A549 (cell line): ENCODE measurements at regions not wholly inside any gene's neighbourhood (a gene's known extent, or its start where the extent isn't known, plus 50 kb on each side); places are given as distances from the start of the nearest gene placed in this dataset.

Experiments used
- ATAC-seq, 2 experiments: fragments of 200-7000 bp in 1 of 2; fragments of >200 bp in 1 of 2; cut with Nextera tagmentation in 1 of 2; cut with Tn5 transposase in 1 of 2; 3 replicates each; pipeline versions ENCODE4 v1.8.0 to v1.9.1; 2018 to 2020; ENCODE audit warnings: mild to moderate bottlenecking in 1 of 2, moderate library complexity in 1 of 2
- CTCF ChIA-PET: fragments of 300-600 bp; sonication (Branson Sonifier 250); formaldehyde crosslinking; extraction: SDS; loops from one replicate; lab custom pipeline; 2021; ENCODE audit warnings: antibody characterized with exemption, inconsistent platforms; lab: Yijun Ruan, JAX
- POLR2A ChIA-PET: fragments of 350-600 bp; formaldehyde crosslinking; extraction: SDS; loops from one replicate; lab custom pipeline; 2021; ENCODE audit warnings: antibody characterized with exemption, inconsistent platforms; lab: Yijun Ruan, JAX
- DNase-seq, 2 experiments: peaks; one replicate each; pipeline versions ENCODE4 v3.0.0 to v3.0.0-alpha.2; 2011 to 2016; ENCODE audit warnings: low read depth in 1 of 2, low spot score in 1 of 2
- FAIRE-seq: peaks from 2 replicates; lab custom pipeline; 2011; peaks lifted over from hg19 to GRCh38; lab: Jason Lieb, UNC
- H3K27ac ChIP-seq, 2 experiments: fragments of >200 bp; sonication (Bioruptor Twin); formaldehyde crosslinking; 3 replicates each; pipeline ENCODE4 v1.5.1; 2016 to 2017
- H3K4me1 ChIP-seq: fragments of >200 bp; sonication (Bioruptor Twin); formaldehyde crosslinking; 3 replicates; pipeline ENCODE4 v1.6.1; 2016
- H3K4me2 ChIP-seq: fragments of >200 bp; sonication (Bioruptor Twin); formaldehyde crosslinking; 3 replicates; pipeline ENCODE4 v1.6.1; 2016
- H3K4me3 ChIP-seq: fragments of >200 bp; sonication (Bioruptor Twin); formaldehyde crosslinking; 3 replicates; pipeline ENCODE4 v1.5.1; 2016
- H3K9me3 ChIP-seq: fragments of >200 bp; sonication (Bioruptor Twin); formaldehyde crosslinking; 3 replicates; pipeline ENCODE4 v1.6.1; 2016
- CBX2 ChIP-seq: fragments of 200-600 bp; sonication (generic); IDR thresholded peaks from 2 replicates; pipeline ENCODE4 v1.6.1; 2016; ENCODE audit warnings: low read depth, mild to moderate bottlenecking, borderline replicate concordance
- EHMT2 ChIP-seq: fragments of 200-600 bp; sonication (generic); IDR thresholded peaks from 2 replicates; pipeline ENCODE4 v1.6.1; 2016; ENCODE audit warnings: antibody characterized with exemption, low read depth, mild to moderate bottlenecking, moderate library complexity
- EP300 ChIP-seq, 2 experiments: fragments of >200 bp; sonication (Bioruptor Twin); formaldehyde crosslinking; IDR thresholded peaks; 2 replicates in 1 of 2; 3 replicates in 1 of 2; pipeline ENCODE4 v1.6.1; 2016 to 2017
- FOSB ChIP-seq: fragments of 250-450 bp; sonication (Bioruptor Pico); IDR thresholded peaks from 2 replicates; pipeline ENCODE4 v1.5.0; 2020; ENCODE audit warnings: mild to moderate bottlenecking, moderate library complexity
- FOXS1 ChIP-seq: fragments of 250-450 bp; sonication (Bioruptor Pico); IDR thresholded peaks from 2 replicates; pipeline ENCODE4 v1.5.0; 2020; ENCODE audit warnings: mild to moderate bottlenecking, moderate library complexity
- GATA3 ChIP-seq: IDR thresholded peaks from 2 replicates; pipeline ENCODE4 v1.6.1; 2012; ENCODE audit warnings: borderline replicate concordance
- HDAC2 ChIP-seq: fragments of 200-600 bp; sonication (generic); IDR thresholded peaks from 2 replicates; pipeline ENCODE4 v1.6.1; 2016
- HOXA7 ChIP-seq: fragments of 250-450 bp; sonication (Bioruptor Pico); IDR thresholded peaks from 2 replicates; pipeline ENCODE4 v1.5.0; 2020; ENCODE audit warnings: mild to moderate bottlenecking, moderate library complexity
- JUNB ChIP-seq: fragments of >200 bp; sonication (Bioruptor Twin); formaldehyde crosslinking; IDR thresholded peaks from 2 replicates; pipeline ENCODE4 v1.6.1; 2016
- KDM1A ChIP-seq: fragments of 200-600 bp; sonication (generic); IDR thresholded peaks from 2 replicates; pipeline ENCODE4 v1.6.1; 2016; ENCODE audit warnings: low read depth, mild to moderate bottlenecking
- KDM5A ChIP-seq: fragments of 200-600 bp; sonication (generic); IDR thresholded peaks from 2 replicates; pipeline ENCODE4 v1.6.1; 2016; ENCODE audit warnings: antibody characterized with exemption, mild to moderate bottlenecking
- MYC ChIP-seq: IDR thresholded peaks from 2 replicates; pipeline ENCODE4 v1.6.1; 2012; ENCODE audit warnings: mild to moderate bottlenecking, inconsistent platforms, low read length, improper control_type of control experiment, borderline replicate concordance
- NPAS2 ChIP-seq: fragments of 250-450 bp; sonication (Bioruptor Pico); IDR thresholded peaks from 2 replicates; pipeline ENCODE4 v1.8.0; 2022; ENCODE audit warnings: mild to moderate bottlenecking, moderate library complexity, borderline replicate concordance
- NR3C1 ChIP-seq: fragments of >200 bp; sonication (Bioruptor Twin); formaldehyde crosslinking; IDR thresholded peaks from 3 replicates; pipeline ENCODE4 v1.6.1; 2017
- RAD21 ChIP-seq, 2 experiments: fragments of >200 bp in 1 of 2; sonication (Bioruptor Twin) in 1 of 2; formaldehyde crosslinking in 1 of 2; IDR thresholded peaks in 1 of 2; conservative IDR thresholded peaks in 1 of 2; 2 replicates in 1 of 2; 3 replicates in 1 of 2; pipeline ENCODE4 v1.6.1; 2012 to 2018; ENCODE audit warnings: inconsistent platforms in 1 of 2
- RARB ChIP-seq: fragments of 250-450 bp; sonication (Bioruptor Pico); IDR thresholded peaks from 2 replicates; pipeline ENCODE4 v1.8.0; 2021; ENCODE audit warnings: mild to moderate bottlenecking, moderate library complexity
- RCOR1 ChIP-seq: fragments of 150-350 bp; IDR thresholded peaks from 2 replicates; pipeline ENCODE4 v1.6.1; 2014; ENCODE audit warnings: antibody characterized with exemption, low read length, low read depth
- RNF2 ChIP-seq: fragments of 200-600 bp; sonication (generic); IDR thresholded peaks from 2 replicates; pipeline ENCODE4 v1.6.1; 2016; ENCODE audit warnings: low read depth, mild to moderate bottlenecking, antibody characterized with exemption, moderate library complexity, borderline replicate concordance
- TP53 ChIP-seq: fragments of 250-450 bp; sonication (Bioruptor Pico); IDR thresholded peaks from 2 replicates; pipeline ENCODE4 v1.5.0; 2021; ENCODE audit warnings: mild to moderate bottlenecking, moderate library complexity
- ZNF302 ChIP-seq: fragments of 250-450 bp; sonication (Bioruptor Pico); IDR thresholded peaks from 2 replicates; pipeline ENCODE4 v1.9.0; 2021; ENCODE audit warnings: inconsistent platforms, mild to moderate bottlenecking, moderate library complexity
- WGBS: methylation state at CpG from one replicate; pipeline ENCODE4 v1.1.6; 2017; ENCODE audit errors: missing lambda C conversion rate; 5-methylcytosine and 5-hydroxymethylcytosine counted together
- TF ChIP-seq, protein P1 (sequence below): fragments of >200 bp; sonication (Bioruptor Twin); formaldehyde crosslinking; IDR thresholded peaks from 2 replicates; pipeline ENCODE4 v1.6.1; 2016
- TF ChIP-seq, protein P2 (sequence below): IDR thresholded peaks from 2 replicates; pipeline ENCODE4 v1.6.1; 2012
- TF ChIP-seq, protein P3 (sequence below): IDR thresholded peaks from 2 replicates; pipeline ENCODE4 v1.6.1; 2012; ENCODE audit warnings: low read depth, borderline replicate concordance
- TF ChIP-seq, protein P4 (sequence below): fragments of 250-450 bp; sonication (Bioruptor Pico); IDR thresholded peaks from 2 replicates; pipeline ENCODE4 v1.5.0; 2021; ENCODE audit warnings: mild to moderate bottlenecking, moderate library complexity, borderline replicate concordance
- TF ChIP-seq, protein P5 (sequence below): fragments of >200 bp; sonication (Bioruptor Twin); formaldehyde crosslinking; IDR thresholded peaks from 3 replicates; pipeline ENCODE4 v1.6.1; 2016

DNA sequence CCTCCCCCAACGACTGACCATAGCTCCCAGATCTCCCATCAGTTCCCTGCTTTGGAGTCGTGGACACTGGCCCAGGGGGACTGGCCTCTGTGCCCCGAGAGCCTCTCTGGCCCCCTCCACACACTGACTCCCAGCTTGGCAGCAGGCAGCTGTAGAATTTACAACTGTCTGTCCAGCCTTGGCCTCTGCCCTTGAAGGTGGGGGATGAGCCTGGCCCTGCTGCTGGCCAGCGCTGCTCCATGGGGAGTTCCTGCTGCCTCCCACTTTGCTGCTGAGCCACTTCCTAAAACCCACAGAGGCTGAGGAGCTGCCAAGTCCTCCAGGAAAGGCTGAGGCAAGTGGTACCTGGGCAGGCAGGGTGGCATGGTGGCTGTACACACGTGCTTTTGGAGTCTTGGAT is 147.1 kb downstream of the WDR11 start (continued):
- TF ChIP-seq, protein P1, sequence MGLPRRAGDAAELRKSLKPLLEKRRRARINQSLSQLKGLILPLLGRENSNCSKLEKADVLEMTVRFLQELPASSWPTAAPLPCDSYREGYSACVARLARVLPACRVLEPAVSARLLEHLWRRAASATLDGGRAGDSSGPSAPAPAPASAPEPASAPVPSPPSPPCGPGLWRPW, result no peak
- TF ChIP-seq, protein P2, sequence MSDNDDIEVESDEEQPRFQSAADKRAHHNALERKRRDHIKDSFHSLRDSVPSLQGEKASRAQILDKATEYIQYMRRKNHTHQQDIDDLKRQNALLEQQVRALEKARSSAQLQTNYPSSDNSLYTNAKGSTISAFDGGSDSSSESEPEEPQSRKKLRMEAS, result no peak

DNA sequence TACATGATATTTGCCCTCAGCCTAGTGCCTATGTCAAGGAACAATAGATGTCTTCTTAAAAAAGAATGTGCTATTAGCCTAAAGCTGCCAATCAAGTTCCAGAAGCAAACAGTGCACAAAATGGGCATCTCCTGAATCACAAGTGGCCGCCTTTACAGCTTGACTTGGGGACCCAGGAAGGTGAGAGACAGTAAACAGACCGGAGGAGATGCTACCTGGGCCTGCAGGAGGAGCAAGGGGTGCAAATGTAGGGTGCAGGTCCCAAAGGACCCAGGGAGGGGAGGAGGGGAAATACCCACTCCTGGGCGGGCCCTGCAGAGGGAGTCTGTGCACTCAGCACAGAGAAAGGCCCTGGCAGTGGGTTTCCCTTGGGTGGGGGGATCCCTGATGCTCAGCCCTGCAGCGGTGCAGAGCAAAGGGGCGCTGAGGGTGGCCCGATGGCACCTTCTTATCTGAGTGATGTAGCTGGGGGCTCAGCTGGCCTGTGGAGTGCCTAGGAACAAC is 147.7 kb downstream of the WDR11 start:
- FAIRE-seq (no peak), ATAC-seq (no peak), DNase-seq (no peak)
- POLR2A ChIA-PET, result no interaction called here
- H3K9me3 ChIP-seq, result no peaks in the 10 kb centered on the region
- WGBS, result under 1% methylated on average over 6 of the region's 6 CpGs
- TF ChIP-seq, protein P3, sequence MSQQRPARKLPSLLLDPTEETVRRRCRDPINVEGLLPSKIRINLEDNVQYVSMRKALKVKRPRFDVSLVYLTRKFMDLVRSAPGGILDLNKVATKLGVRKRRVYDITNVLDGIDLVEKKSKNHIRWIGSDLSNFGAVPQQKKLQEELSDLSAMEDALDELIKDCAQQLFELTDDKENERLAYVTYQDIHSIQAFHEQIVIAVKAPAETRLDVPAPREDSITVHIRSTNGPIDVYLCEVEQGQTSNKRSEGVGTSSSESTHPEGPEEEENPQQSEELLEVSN, result no peak
- CTCF ChIA-PET, result no interaction called here
- no peaks in the 10 kb centered on the region for H3K4me1 ChIP-seq
- no peak overlapping the region for H3K27ac ChIP-seq
- no peak overlapping the region for H3K4me3 ChIP-seq
- no peak overlapping the region for H3K4me2 ChIP-seq

DNA sequence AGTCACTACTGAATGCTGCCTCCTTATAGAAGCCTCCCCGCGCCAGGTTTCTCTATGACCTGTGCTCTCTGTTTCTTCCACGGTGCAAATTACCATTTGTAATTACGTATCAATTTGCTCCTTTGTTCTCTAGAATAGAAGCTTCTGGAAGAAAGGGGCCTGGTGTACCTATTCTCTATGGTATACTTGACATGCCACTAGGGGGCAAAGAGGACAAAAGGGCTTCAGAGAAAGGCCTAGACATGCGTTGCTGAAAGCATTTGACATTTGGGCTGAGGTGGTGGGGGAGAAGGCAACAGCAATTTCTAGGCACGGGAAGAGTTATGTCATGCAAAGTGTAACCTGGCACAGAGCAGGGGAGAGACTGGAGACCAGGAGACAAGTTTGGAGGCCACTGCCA is 148.7 kb downstream of the WDR11 start:
- H3K4me2 ChIP-seq, result no peak overlapping the region
- no peaks in the 10 kb centered on the region for H3K9me3 ChIP-seq
- WGBS, result 36% methylated on average over 6 of the region's 6 CpGs
- H3K4me3 ChIP-seq, result no peak overlapping the region
- CTCF ChIA-PET, result interaction anchor here (0.9 kb wide), 1 partner anchor 91 kb away, joined by 3 read pairs; no protein-coding TSS in a partner anchor
- FAIRE-seq, result no peak
- no peak overlapping the region for H3K27ac ChIP-seq
- POLR2A ChIA-PET, result no interaction called here
- ATAC-seq, result no peak
- TF ChIP-seq GATA3 (no peak), RCOR1 (no peak), EHMT2 (no peak), TP53 (CRISPR knock-in tag) (no peak), RARB (CRISPR knock-in tag) (no peak), HOXA7 (CRISPR knock-in tag) (no peak)
- TF ChIP-seq, protein P2, result no peak
- H3K4me1 ChIP-seq, result no peaks in the 10 kb centered on the region
- DNase-seq, result no peak

DNA sequence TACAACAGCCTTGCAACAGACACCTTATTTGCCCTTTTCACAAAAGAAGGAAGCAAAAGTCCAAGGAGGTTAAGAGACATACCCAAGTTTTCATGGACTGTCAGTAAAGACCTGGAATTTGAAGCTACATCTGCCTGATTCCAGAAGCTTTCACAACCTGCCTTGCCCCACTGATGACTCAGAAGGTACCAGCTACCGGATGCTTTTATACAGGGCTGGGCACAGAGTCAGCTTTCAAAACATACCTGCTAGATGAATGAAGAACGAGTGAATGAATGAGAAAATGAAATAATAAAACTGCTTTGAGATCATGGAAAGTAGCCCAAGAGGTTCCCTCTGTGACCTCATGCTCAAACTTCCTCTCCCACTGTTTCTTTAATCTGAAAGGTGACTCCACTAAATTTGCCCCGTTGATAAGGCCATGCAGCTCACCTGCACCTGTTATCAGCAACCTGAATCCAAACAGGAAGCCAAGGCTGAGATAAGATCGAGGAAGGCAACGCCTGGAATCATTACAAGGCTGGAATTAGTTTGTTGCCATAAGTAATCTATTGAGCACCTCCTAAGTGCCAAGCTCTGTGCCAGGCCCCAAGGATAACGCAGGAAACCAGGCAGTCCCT is 151.5 kb downstream of the WDR11 start:
- ATAC-seq (no peak), FAIRE-seq (no peak), DNase-seq (no peak)
- Histone ChIP-seq H3K9me3 (peaks cover 13% of the 10 kb centered on the region; the same call in 1 of the 3 replicates), H3K4me1 (no peaks in the 10 kb centered on the region), H3K4me2 (no peak overlapping the region), H3K27ac (no peak overlapping the region), H3K4me3 (no peak overlapping the region)
- WGBS, result 2% methylated on average over 6 of the region's 6 CpGs
- no peak for TF ChIP-seq RAD21 (conservative IDR thresholded peaks at IDR 0.05 in 1 of 2, IDR thresholded peaks at IDR 0.05 in 1 of 2)
- no peak for TF ChIP-seq FOXS1 (CRISPR knock-in tag)
- TF ChIP-seq NPAS2, result no peak
- TF ChIP-seq MYC, result no peak
- TF ChIP-seq HOXA7 (CRISPR knock-in tag), result no peak
- TF ChIP-seq, protein P4, sequence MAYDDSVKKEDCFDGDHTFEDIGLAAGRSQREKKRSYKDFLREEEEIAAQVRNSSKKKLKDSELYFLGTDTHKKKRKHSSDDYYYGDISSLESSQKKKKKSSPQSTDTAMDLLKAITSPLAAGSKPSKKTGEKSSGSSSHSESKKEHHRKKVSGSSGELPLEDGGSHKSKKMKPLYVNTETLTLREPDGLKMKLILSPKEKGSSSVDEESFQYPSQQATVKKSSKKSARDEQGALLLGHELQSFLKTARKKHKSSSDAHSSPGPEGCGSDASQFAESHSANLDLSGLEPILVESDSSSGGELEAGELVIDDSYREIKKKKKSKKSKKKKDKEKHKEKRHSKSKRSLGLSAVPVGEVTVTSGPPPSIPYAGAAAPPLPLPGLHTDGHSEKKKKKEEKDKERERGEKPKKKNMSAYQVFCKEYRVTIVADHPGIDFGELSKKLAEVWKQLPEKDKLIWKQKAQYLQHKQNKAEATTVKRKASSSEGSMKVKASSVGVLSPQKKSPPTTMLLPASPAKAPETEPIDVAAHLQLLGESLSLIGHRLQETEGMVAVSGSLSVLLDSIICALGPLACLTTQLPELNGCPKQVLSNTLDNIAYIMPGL, result no peak
- no peak for TF ChIP-seq CBX2
- TF ChIP-seq, protein P5, sequence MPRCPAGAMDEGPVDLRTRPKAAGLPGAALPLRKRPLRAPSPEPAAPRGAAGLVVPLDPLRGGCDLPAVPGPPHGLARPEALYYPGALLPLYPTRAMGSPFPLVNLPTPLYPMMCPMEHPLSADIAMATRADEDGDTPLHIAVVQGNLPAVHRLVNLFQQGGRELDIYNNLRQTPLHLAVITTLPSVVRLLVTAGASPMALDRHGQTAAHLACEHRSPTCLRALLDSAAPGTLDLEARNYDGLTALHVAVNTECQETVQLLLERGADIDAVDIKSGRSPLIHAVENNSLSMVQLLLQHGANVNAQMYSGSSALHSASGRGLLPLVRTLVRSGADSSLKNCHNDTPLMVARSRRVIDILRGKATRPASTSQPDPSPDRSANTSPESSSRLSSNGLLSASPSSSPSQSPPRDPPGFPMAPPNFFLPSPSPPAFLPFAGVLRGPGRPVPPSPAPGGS, result no peak
- TF ChIP-seq EP300 (IDR thresholded peaks at IDR 0.05), result no peak
- no peak for TF ChIP-seq HDAC2
- TF ChIP-seq ZNF302 (CRISPR knock-in tag), result no peak
- TF ChIP-seq KDM1A, result no peak
- no peak for TF ChIP-seq KDM5A
- TF ChIP-seq JUNB, result no peak
- no peak for TF ChIP-seq FOSB (CRISPR knock-in tag)
- no peak for TF ChIP-seq RNF2
- no peak for TF ChIP-seq NR3C1
- TF ChIP-seq TP53 (CRISPR knock-in tag), result no peak
- CTCF ChIA-PET, result no interaction called here
- POLR2A ChIA-PET, result interaction anchor here (0.5 kb wide), 1 partner anchor 13 kb away, joined by 3 read pairs; no protein-coding TSS in a partner anchor
